Effector CD4-positive, alpha-beta T cell (primary cell): ENCODE measurements at regions not wholly inside any gene's neighbourhood (a gene's known extent, or its start where the extent isn't known, plus 50 kb on each side); places are given as distances from the start of the nearest gene placed in this dataset.

Source experiments
- DNase-seq: peaks from one replicate; pipeline ENCODE4 v3.0.0-alpha.2; 2020

GRCh38 chr15:31264559-31265089, 62.0 kb upstream of the KLF13 start:
- no peak for DNase-seq

DNA sequence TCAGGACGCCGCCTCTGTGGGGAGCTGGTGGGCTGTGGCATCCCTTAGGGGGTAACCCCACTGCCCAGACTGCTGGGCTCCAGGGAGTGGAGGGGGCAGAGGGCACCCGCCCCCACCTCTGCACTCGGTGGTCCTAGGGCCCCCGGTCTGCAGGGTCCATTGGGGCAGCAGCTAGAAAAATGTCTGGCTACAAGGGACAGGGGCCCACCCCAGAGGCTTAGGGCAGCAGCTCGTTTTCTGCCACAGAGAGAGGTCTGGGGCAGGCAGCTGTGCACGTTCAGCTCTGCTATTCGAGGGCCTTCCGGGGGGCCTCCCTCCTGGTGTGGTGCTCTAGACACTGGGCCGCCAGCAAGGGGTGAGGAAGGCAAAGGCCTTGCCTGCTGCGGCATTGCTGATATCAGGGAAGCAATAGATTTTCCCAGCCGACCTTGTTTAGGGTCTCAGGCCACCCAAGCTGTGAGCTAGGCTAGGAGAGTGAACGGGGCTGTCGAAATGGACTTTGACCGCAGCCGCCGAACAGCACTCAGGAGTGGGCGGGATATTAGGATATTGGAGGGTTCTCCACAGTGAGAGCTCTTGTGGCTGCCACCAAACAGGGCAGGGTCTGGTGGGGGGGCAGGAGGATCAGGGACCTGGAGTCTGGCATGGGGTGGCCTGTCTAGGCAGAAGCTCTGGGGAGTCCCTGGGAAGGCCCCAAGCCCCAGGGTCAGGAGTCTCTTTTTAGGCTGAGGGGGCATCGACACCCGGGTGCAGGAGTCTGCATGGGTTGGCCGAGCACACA, 61.4 kb upstream of the KLF13 start:
- DNase-seq = no peak

DNA sequence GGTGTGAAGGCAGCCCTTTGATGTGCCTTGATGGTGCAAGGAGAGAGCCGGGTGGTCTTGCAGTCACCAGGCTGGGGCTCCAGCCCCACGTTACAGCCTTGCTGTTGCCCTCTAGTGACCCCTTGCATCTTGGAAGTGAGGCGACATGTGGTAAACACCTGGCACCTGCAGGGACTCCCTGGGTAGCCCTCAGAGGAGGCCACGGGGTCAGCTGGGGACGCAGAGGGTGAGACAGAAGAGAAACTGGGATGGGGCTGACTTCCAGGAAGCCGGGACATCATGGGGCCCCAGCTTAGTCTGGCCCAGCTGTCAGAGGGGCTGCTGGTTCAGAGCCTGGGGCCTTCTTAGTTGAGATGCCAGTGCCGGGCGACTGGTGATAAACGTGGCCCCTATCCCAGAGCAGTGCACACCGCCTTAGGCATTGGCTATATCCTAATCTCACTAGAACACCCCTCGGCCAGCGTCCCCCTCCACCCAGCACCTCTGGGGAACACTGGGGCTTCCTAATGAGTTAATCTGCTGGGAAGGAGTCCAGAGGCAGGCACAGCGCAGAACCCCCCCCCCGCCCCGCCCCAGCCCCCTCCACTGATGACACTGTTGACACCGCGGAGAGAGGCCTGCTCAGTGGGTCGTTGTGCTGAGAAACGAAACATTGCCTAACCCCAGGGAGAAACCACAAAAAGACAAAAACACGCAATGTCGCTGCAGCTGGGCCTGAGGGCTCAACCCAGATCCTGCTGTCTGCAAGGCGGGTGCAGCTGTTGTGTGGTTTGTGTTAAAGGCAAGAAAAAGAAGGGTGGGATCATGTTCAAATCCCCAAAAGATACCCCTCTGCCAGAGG, 60.5 kb upstream of the KLF13 start:
- peak; percentile 51 for DNase-seq

DNA sequence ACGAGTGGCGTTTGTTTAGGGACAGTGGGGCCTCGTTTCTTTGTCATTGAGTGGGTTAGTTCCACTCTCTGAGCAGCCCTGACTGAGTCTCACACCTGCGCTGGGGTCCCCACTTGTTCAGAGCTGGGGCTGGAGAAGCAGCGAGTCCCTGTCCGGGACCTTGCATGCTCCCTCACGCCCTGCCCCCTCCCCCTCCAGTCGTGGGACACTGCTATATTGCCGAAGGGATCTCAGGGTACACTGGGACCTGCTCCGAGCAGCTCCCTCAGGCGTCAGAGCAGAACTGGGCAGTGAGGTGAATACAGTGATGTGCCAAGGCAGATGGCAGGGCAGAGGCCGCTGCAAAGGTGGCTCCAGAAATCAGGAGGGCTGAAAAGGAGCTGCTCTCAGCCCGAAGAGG, 59.9 kb upstream of the KLF13 start:
- no peak for DNase-seq

GRCh38 chr15:31267161-31268107, 59.2 kb upstream of the KLF13 start:
- no peak for DNase-seq

DNA sequence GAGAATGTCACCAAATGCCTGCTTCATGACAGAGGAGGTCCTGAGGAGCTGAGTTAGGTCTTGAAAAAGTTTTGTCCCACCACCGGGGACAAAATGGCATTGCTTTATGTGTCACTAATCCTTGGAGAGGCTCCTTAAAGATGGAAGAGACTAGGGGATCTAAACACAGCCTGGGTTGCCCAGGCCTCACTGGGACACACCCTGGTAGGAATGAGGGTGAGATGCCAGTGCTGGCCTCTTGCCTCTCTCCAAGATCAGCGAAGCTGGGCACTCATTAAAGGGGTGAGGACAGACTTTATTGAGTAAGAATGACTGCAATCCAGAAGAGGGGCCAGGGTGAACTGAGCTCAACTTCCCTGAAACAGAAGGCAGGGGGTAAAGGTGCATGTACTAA, 58.5 kb upstream of the KLF13 start:
- DNase-seq = no peak

GRCh38 chr15:31268911-31269784, 57.5 kb upstream of the KLF13 start:
- no peak for DNase-seq

- DNase-seq = no peak
These were observed 56.6 kb upstream of the KLF13 start for GRCh38 chr15:31269816-31270575.

GRCh38 chr15:31270767-31271166, 55.9 kb upstream of the KLF13 start:
- no peak for DNase-seq

GRCh38 chr15:31271224-31271635, 55.4 kb upstream of the KLF13 start:
- DNase-seq = no peak

- DNase-seq = no peak
These were observed 54.7 kb upstream of the KLF13 start for GRCh38 chr15:31271711-31272557.

- DNase-seq = no peak
These were observed 53.9 kb upstream of the KLF13 start for GRCh38 chr15:31272558-31273257.

DNA sequence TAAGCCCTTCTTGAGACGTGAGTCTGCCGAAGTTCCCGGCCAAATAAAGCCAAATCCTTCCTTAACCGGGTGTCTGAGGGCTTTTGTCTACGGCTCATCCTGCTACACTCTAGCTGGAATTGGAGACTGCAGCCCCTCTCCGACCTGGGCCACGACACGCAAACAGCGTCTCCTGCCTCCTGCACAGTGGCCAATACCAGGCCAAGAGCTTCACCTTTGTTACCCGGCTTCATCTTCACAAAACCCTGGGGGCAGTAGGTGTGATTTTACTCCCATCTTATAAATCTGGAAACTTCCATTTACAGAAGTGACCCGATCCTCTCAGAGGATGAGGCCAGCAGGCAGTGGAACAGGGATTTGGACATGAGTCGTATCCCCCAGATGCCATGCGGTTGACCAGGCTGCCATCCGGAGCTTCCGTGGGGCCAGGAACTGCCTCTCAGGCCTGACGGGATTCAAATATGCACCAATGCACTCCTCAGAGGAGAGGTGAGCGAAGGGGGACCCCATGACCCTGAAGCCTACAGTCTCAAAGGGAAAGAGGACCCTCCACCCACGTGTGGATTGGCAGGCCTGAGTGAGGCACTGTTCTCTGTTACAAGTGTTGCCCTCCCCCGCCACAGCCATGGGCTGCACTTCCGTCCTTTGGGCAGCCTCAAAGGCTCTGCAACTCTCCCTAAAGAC, 53.2 kb upstream of the KLF13 start:
- DNase-seq = no peak

DNA sequence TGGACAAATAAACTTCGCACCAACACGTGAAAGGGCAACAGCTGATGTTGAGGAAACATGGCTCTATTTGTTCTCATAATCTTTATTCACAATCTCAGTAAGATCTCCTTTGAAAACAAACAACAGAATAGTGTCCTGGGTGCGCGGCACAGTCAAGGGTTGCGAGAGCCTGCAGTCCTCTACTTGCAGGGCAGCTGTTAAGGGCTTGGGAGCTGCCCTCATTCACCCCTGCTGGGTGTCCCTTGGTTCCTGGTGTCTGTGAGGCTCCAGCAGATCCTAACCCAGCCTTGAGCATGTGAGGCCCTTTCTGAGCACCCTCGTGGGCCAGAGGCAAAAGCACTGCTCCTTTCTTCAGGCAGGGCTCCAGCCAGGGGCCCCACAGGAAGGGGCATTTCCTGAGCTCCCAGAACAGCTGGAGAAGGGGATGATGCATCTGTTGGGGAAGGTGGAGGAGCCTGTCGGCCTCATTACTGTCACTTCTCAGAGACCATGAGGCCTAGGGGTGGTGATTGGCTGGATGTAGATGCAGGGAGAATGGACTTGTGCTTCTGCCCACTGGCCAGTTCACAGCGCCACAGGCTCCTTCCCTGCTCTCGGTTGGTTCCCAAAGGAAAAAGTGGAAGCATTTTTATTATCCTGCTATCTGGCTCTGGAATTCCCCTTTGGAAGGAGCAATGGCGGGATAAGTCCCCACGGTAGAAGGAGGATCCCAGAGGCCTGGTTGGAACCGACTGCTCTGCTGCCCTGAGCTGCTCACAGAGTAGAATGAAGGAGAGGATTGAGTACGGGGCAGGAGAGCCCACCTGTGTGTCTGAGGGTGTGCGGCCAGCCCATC, 51.9 kb upstream of the KLF13 start:
- DNase-seq = no peak

- DNase-seq = no peak
These were observed 51.0 kb upstream of the KLF13 start for GRCh38 chr15:31275331-31276262.

- DNase-seq = no peak
These were observed 49.9 kb upstream of the KLF13 start for GRCh38 chr15:31276596-31277298.
